ENCODE measurements at regions not wholly inside any gene's neighbourhood (a gene's known extent, or its start where the extent isn't known, plus 50 kb on each side); places are given as distances from the start of the nearest gene placed in this dataset.

GRCh38 chr13:109627649-109628048, 158.7 kb downstream of the IRS2 start:
- no peak overlapping the region for H2AFZ ChIP-seq (ENCODE audit: insufficient read depth, low read length, poor library complexity)
- H3K27ac ChIP-seq (ENCODE audit: low read depth, low read length) = no peak overlapping the region
- no peak overlapping the region for H3K14ac ChIP-seq (ENCODE audit: low read length)
- H4K91ac ChIP-seq (ENCODE audit: low read depth, low read length) = no peak overlapping the region
- no peak for DNase-seq
- H4K8ac ChIP-seq (ENCODE audit: low read depth, low read length) = no peak overlapping the region
- WGBS (ENCODE audit: extremely low coverage, insufficient coverage, insufficient read length) = no CpG with 5 or more reads among the region's 2 CpGs
- H3K18ac ChIP-seq (ENCODE audit: low read length) = no peak overlapping the region
- H3K79me1 ChIP-seq (ENCODE audit: low read length) = no peaks in the 10 kb centered on the region
- no peak overlapping the region for H2AK5ac ChIP-seq (ENCODE audit: low read length)
- no peak overlapping the region for H3K9ac ChIP-seq (ENCODE audit: low read length)
- no peaks in the 10 kb centered on the region for H3K27me3 ChIP-seq (ENCODE audit: insufficient read depth, low read length)
- no peak overlapping the region for H3K4me2 ChIP-seq (ENCODE audit: low read length)
- no peaks in the 10 kb centered on the region for H3K4me1 ChIP-seq (ENCODE audit: control insufficient read depth in 1 of 2, insufficient read depth in 2 of 2, low read length in 2 of 2)
- no peaks in the 10 kb centered on the region for H3K79me2 ChIP-seq (ENCODE audit: control insufficient read depth, insufficient read depth, low read length, poor library complexity)
- H4K12ac ChIP-seq (ENCODE audit: low read depth, low read length) = no peak overlapping the region
- H3K23ac ChIP-seq (ENCODE audit: low read length) = no peak overlapping the region
- no peaks in the 10 kb centered on the region for H3K9me3 ChIP-seq (ENCODE audit: insufficient read depth, low read depth, low read length)
- H3K36me3 ChIP-seq (ENCODE audit: control insufficient read depth in 1 of 2, insufficient read depth in 2 of 2, low read length in 2 of 2) = no peaks in the 10 kb centered on the region
- no peak overlapping the region for H3K4ac ChIP-seq (ENCODE audit: low read depth, low read length)
- H2BK12ac ChIP-seq (ENCODE audit: low read length) = no peak overlapping the region
- H2BK5ac ChIP-seq (ENCODE audit: low read depth, low read length, poor library complexity) = no peak overlapping the region
- H3K4me3 ChIP-seq (ENCODE audit: low read depth, low read length) = no peak overlapping the region
- H2BK120ac ChIP-seq (ENCODE audit: insufficient read depth, low read length, poor library complexity) = no peak overlapping the region

GRCh38 chr13:109626386-109627171, 159.8 kb downstream of the IRS2 start:
- H3K36me3 ChIP-seq (ENCODE audit: control insufficient read depth in 1 of 2, insufficient read depth in 2 of 2, low read length in 2 of 2) = no peaks in the 10 kb centered on the region
- H2AFZ ChIP-seq (ENCODE audit: insufficient read depth, low read length, poor library complexity) = no peak overlapping the region
- H3K79me2 ChIP-seq (ENCODE audit: control insufficient read depth, insufficient read depth, low read length, poor library complexity) = no peaks in the 10 kb centered on the region
- no peak overlapping the region for H3K9ac ChIP-seq (ENCODE audit: low read length)
- no peak overlapping the region for H4K91ac ChIP-seq (ENCODE audit: low read depth, low read length)
- H3K4ac ChIP-seq (ENCODE audit: low read depth, low read length) = no peak overlapping the region
- H4K8ac ChIP-seq (ENCODE audit: low read depth, low read length) = no peak overlapping the region
- DNase-seq = peak in 1 of 2 donors; percentile 31
- no peak overlapping the region for H3K27ac ChIP-seq (ENCODE audit: low read depth, low read length)
- no peaks in the 10 kb centered on the region for H3K27me3 ChIP-seq (ENCODE audit: insufficient read depth, low read length)
- H3K9me3 ChIP-seq (ENCODE audit: insufficient read depth, low read depth, low read length) = no peaks in the 10 kb centered on the region
- WGBS (ENCODE audit: extremely low coverage, insufficient coverage, insufficient read length) = no CpG with 5 or more reads among the region's 8 CpGs
- H3K4me2 ChIP-seq (ENCODE audit: low read length) = no peak overlapping the region
- H3K4me3 ChIP-seq (ENCODE audit: low read depth, low read length) = no peak overlapping the region
- H3K14ac ChIP-seq (ENCODE audit: low read length) = no peak overlapping the region
- H2BK120ac ChIP-seq (ENCODE audit: insufficient read depth, low read length, poor library complexity) = no peak overlapping the region
- H2AK5ac ChIP-seq (ENCODE audit: low read length) = no peak overlapping the region
- no peak overlapping the region for H2BK5ac ChIP-seq (ENCODE audit: low read depth, low read length, poor library complexity)
- H3K23ac ChIP-seq (ENCODE audit: low read length) = no peak overlapping the region
- no peaks in the 10 kb centered on the region for H3K4me1 ChIP-seq (ENCODE audit: control insufficient read depth in 1 of 2, insufficient read depth in 2 of 2, low read length in 2 of 2)
- no peak overlapping the region for H2BK12ac ChIP-seq (ENCODE audit: low read length)
- H4K12ac ChIP-seq (ENCODE audit: low read depth, low read length) = no peak overlapping the region
- H3K79me1 ChIP-seq (ENCODE audit: low read length) = no peaks in the 10 kb centered on the region
- H3K18ac ChIP-seq (ENCODE audit: low read length) = no peak overlapping the region

- no peak overlapping the region for H2BK5ac ChIP-seq (ENCODE audit: low read depth, low read length, poor library complexity)
- H4K91ac ChIP-seq (ENCODE audit: low read depth, low read length) = no peak overlapping the region
- no peaks in the 10 kb centered on the region for H3K36me3 ChIP-seq (ENCODE audit: control insufficient read depth in 1 of 2, insufficient read depth in 2 of 2, low read length in 2 of 2)
- no peak overlapping the region for H3K14ac ChIP-seq (ENCODE audit: low read length)
- H3K4me2 ChIP-seq (ENCODE audit: low read length) = no peak overlapping the region
- H2AK5ac ChIP-seq (ENCODE audit: low read length) = no peak overlapping the region
- H3K4ac ChIP-seq (ENCODE audit: low read depth, low read length) = no peak overlapping the region
- H2BK12ac ChIP-seq (ENCODE audit: low read length) = no peak overlapping the region
- no peaks in the 10 kb centered on the region for H3K27me3 ChIP-seq (ENCODE audit: insufficient read depth, low read length)
- no peaks in the 10 kb centered on the region for H3K4me1 ChIP-seq (ENCODE audit: control insufficient read depth in 1 of 2, insufficient read depth in 2 of 2, low read length in 2 of 2)
- no peak overlapping the region for H2AFZ ChIP-seq (ENCODE audit: insufficient read depth, low read length, poor library complexity)
- no peak overlapping the region for H3K27ac ChIP-seq (ENCODE audit: low read depth, low read length)
- H3K9me3 ChIP-seq (ENCODE audit: insufficient read depth, low read depth, low read length) = no peaks in the 10 kb centered on the region
- DNase-seq = no peak
- WGBS (ENCODE audit: extremely low coverage, insufficient coverage, insufficient read length) = no CpG with 5 or more reads among the region's 1 CpG
- H4K12ac ChIP-seq (ENCODE audit: low read depth, low read length) = no peak overlapping the region
- no peak overlapping the region for H4K8ac ChIP-seq (ENCODE audit: low read depth, low read length)
- no peaks in the 10 kb centered on the region for H3K79me2 ChIP-seq (ENCODE audit: control insufficient read depth, insufficient read depth, low read length, poor library complexity)
- H3K79me1 ChIP-seq (ENCODE audit: low read length) = no peaks in the 10 kb centered on the region
- H3K23ac ChIP-seq (ENCODE audit: low read length) = no peak overlapping the region
- H3K9ac ChIP-seq (ENCODE audit: low read length) = no peak overlapping the region
- H3K18ac ChIP-seq (ENCODE audit: low read length) = no peak overlapping the region
- no peak overlapping the region for H3K4me3 ChIP-seq (ENCODE audit: low read depth, low read length)
- H2BK120ac ChIP-seq (ENCODE audit: insufficient read depth, low read length, poor library complexity) = no peak overlapping the region
Measured at GRCh38 chr13:109625156-109625555, 161.2 kb downstream of the IRS2 start.

GRCh38 chr13:109622006-109622405, 164.4 kb downstream of the IRS2 start:
- Histone ChIP-seq H3K9me3 (ENCODE audit: insufficient read depth, low read depth, low read length) (no peaks in the 10 kb centered on the region), H2AK5ac (ENCODE audit: low read length) (no peak overlapping the region), H3K4me2 (ENCODE audit: low read length) (no peak overlapping the region), H3K4ac (ENCODE audit: low read depth, low read length) (no peak overlapping the region), H3K27me3 (ENCODE audit: insufficient read depth, low read length) (no peaks in the 10 kb centered on the region), H3K27ac (ENCODE audit: low read depth, low read length) (no peak overlapping the region), H4K8ac (ENCODE audit: low read depth, low read length) (no peak overlapping the region), H3K79me2 (ENCODE audit: control insufficient read depth, insufficient read depth, low read length, poor library complexity) (no peaks in the 10 kb centered on the region), H3K14ac (ENCODE audit: low read length) (no peak overlapping the region), H3K4me1 (ENCODE audit: control insufficient read depth in 1 of 2, insufficient read depth in 2 of 2, low read length in 2 of 2) (no peaks in the 10 kb centered on the region), H4K12ac (ENCODE audit: low read depth, low read length) (no peak overlapping the region), H3K23ac (ENCODE audit: low read length) (no peak overlapping the region), H2BK12ac (ENCODE audit: low read length) (no peak overlapping the region), H3K18ac (ENCODE audit: low read length) (no peak overlapping the region), H2BK5ac (ENCODE audit: low read depth, low read length, poor library complexity) (no peak overlapping the region), H2AFZ (ENCODE audit: insufficient read depth, low read length, poor library complexity) (no peak overlapping the region), H4K91ac (ENCODE audit: low read depth, low read length) (no peak overlapping the region), H3K4me3 (ENCODE audit: low read depth, low read length) (no peak overlapping the region), H3K79me1 (ENCODE audit: low read length) (no peaks in the 10 kb centered on the region), H3K9ac (ENCODE audit: low read length) (no peak overlapping the region), H3K36me3 (ENCODE audit: control insufficient read depth in 1 of 2, insufficient read depth in 2 of 2, low read length in 2 of 2) (no peaks in the 10 kb centered on the region), H2BK120ac (ENCODE audit: insufficient read depth, low read length, poor library complexity) (no peak overlapping the region)
- WGBS (ENCODE audit: extremely low coverage, insufficient coverage, insufficient read length) = no CpG with 5 or more reads among the region's 4 CpGs
- no peak for DNase-seq

All from trophoblast cell (in vitro differentiated cells and primary cell).